ENCODE measurements at regions not wholly inside any gene's neighbourhood (a gene's known extent, or its start where the extent isn't known, plus 50 kb on each side); places are given as distances from the start of the nearest gene placed in this dataset.
"Not testable (repeated sequence)": the region's sequence is repeated elsewhere in the genome, so short reads cannot be mapped to it uniquely, and the experiment has no call there.

DNA sequence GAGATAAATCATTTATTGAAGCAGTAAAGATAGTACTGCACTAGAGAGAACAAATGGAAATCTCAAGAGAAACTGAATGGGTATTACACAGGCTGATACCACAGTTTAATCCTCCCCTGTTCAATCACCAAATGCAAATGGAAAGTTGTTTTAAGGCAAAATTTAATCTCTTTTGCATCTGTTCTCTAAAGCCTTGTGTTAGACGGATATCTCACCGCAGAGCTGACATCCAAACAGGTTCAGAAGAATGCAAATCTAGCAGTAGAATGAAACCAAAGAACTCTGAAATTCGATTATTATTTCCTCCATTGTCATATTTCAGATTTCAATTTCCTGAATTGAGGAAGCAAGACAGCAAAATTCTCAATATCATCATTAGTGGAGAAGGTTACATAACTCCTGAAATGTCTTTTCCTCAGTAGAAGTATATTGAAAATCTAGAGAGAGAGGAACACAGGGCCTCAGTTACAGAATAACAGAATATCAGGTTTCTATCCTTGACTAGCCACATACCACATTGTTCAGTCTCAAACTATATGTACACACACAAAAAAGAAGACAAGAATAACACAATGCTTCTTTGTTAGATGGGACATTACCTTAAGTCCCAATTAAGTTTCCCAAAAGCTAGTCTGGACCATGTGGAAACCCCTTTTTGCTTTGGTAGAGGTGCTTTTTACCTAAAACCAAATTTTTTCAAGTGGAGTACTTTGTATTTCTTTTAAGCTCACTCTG is 94.1 kb upstream of the BANK1 start:
- H2AFZ ChIP-seq (ENCODE audit: low read length): no peak overlapping the region
- TF ChIP-seq, protein P1, sequence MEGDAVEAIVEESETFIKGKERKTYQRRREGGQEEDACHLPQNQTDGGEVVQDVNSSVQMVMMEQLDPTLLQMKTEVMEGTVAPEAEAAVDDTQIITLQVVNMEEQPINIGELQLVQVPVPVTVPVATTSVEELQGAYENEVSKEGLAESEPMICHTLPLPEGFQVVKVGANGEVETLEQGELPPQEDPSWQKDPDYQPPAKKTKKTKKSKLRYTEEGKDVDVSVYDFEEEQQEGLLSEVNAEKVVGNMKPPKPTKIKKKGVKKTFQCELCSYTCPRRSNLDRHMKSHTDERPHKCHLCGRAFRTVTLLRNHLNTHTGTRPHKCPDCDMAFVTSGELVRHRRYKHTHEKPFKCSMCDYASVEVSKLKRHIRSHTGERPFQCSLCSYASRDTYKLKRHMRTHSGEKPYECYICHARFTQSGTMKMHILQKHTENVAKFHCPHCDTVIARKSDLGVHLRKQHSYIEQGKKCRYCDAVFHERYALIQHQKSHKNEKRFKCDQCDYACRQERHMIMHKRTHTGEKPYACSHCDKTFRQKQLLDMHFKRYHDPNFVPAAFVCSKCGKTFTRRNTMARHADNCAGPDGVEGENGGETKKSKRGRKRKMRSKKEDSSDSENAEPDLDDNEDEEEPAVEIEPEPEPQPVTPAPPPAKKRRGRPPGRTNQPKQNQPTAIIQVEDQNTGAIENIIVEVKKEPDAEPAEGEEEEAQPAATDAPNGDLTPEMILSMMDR (IDR thresholded peaks at IDR 0.05; ENCODE audit: extremely low read depth, low read depth, low read length): no peak
- no peaks in the 10 kb centered on the region for H3K27me3 ChIP-seq (ENCODE audit: insufficient read depth, low read length)
- no peak overlapping the region for H3K4me2 ChIP-seq (ENCODE audit: insufficient read depth, low read length)
- DNase-seq (ENCODE audit: insufficient read length, low spot score, missing footprints): no peak
- no peaks in the 10 kb centered on the region for H3K9me3 ChIP-seq (ENCODE audit: low read depth, low read length)
- H3K79me2 ChIP-seq (ENCODE audit: insufficient read depth, low read length): no peaks in the 10 kb centered on the region
- no peaks in the 10 kb centered on the region for H4K20me1 ChIP-seq (ENCODE audit: insufficient read depth, low read length)
- H3K4me1 ChIP-seq (ENCODE audit: insufficient read depth, low read length): no peaks in the 10 kb centered on the region
- H3K36me3 ChIP-seq (ENCODE audit: insufficient read depth, low read length): no peaks in the 10 kb centered on the region
- no peak overlapping the region for H3K4me3 ChIP-seq (ENCODE audit: insufficient read depth, low read length)
- H3K27ac ChIP-seq (ENCODE audit: low read depth, low read length): no peak overlapping the region

DNA sequence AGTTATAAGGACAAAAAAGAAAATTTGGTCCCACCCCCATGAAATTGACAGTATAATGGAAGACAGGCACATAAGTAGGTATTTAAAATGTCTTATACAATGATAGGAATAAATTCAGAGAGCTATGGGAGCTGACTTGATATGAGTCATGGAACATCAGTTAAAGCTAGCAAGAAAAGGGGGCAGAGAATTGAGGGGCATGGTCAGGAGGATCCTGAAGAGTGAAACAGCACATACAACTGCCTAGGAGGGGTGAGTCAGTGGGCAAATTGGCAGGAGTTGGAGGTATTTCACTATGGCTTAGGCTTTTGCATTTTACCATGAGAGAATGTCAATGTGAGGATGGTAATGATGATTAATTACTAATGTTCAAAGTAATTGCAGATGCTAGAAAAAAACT is 95.4 kb upstream of the BANK1 start:
- Histone ChIP-seq H3K79me2 (ENCODE audit: insufficient read depth, low read length) (no peaks in the 10 kb centered on the region), H3K4me2 (ENCODE audit: insufficient read depth, low read length) (no peak overlapping the region), H3K27me3 (ENCODE audit: insufficient read depth, low read length) (no peaks in the 10 kb centered on the region), H3K4me3 (ENCODE audit: insufficient read depth, low read length) (no peak overlapping the region), H3K9me3 (ENCODE audit: low read depth, low read length) (no peaks in the 10 kb centered on the region), H2AFZ (ENCODE audit: low read length) (no peak overlapping the region), H3K36me3 (ENCODE audit: insufficient read depth, low read length) (no peaks in the 10 kb centered on the region), H3K4me1 (ENCODE audit: insufficient read depth, low read length) (no peaks in the 10 kb centered on the region), H3K27ac (ENCODE audit: low read depth, low read length) (no peak overlapping the region), H4K20me1 (ENCODE audit: insufficient read depth, low read length) (no peaks in the 10 kb centered on the region)
- TF ChIP-seq, protein P1 (IDR thresholded peaks at IDR 0.05; ENCODE audit: extremely low read depth, low read depth, low read length): no peak
- DNase-seq (ENCODE audit: insufficient read length, low spot score, missing footprints): no peak

DNA sequence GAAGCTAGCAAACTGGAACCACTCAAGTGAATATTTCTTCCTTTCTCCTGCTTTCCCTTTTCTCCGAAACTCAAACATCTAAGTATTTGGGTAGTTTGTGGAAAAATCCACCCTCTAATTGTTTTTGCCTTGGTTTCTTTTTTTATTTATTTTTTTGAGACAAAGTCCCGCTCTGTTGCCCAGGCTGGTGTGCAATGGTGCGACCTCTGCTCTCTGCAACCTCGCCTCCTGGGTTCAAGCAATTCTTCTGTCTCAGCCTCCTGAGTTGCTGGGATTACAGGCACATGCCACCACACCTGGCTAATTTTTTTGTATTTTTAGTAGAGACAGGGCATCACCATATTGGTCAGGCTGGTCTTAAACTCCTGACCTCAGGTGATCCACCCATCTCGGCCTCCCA is 96.1 kb upstream of the BANK1 start:
- H3K27ac ChIP-seq (ENCODE audit: low read depth, low read length); H2AFZ ChIP-seq (ENCODE audit: low read length): not testable (repeated sequence)

DNA sequence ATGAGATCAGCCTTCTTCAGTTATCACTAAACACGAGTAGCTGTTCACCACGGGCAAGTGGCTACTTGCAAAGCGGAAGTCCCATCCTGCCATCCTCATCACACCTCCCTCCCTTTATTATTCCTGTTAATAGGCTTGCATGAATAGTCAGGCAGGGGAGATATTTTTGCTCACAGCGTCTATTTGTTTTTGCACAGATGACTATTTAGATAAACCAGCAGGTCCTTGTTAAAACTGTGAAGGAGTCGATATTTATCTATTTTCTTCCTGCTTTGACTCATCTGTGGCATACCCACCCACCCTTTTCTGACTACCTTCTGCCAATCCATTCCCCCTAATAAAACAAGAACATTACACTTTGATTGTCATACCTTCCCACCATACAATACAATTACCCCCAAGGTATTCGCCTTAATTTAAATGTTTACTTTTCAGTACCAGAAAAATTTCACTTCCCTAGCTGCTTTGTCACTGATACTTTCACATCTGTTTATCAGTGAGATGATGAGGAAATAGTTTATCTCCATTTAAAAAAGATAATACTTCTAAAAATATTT is 96.6 kb upstream of the BANK1 start:
- no peak overlapping the region for H3K27ac ChIP-seq (ENCODE audit: low read depth, low read length)
- H3K4me1 ChIP-seq (ENCODE audit: insufficient read depth, low read length): no peaks in the 10 kb centered on the region
- H4K20me1 ChIP-seq (ENCODE audit: insufficient read depth, low read length): no peaks in the 10 kb centered on the region
- no peak overlapping the region for H2AFZ ChIP-seq (ENCODE audit: low read length)
- TF ChIP-seq, protein P1 (IDR thresholded peaks at IDR 0.05; ENCODE audit: extremely low read depth, low read depth, low read length): no peak
- no peaks in the 10 kb centered on the region for H3K9me3 ChIP-seq (ENCODE audit: low read depth, low read length)
- H3K4me2 ChIP-seq (ENCODE audit: insufficient read depth, low read length): no peak overlapping the region
- H3K79me2 ChIP-seq (ENCODE audit: insufficient read depth, low read length): no peaks in the 10 kb centered on the region
- no peak overlapping the region for H3K4me3 ChIP-seq (ENCODE audit: insufficient read depth, low read length)
- no peak for DNase-seq (ENCODE audit: insufficient read length, low spot score, missing footprints)
- no peaks in the 10 kb centered on the region for H3K27me3 ChIP-seq (ENCODE audit: insufficient read depth, low read length)
- no peaks in the 10 kb centered on the region for H3K36me3 ChIP-seq (ENCODE audit: insufficient read depth, low read length)

More for the DNA sequence above, 96.1 kb upstream of the BANK1 start:
- not testable (repeated sequence) for H3K4me2 ChIP-seq (ENCODE audit: insufficient read depth, low read length); H3K27me3 ChIP-seq (ENCODE audit: insufficient read depth, low read length); H3K9me3 ChIP-seq (ENCODE audit: low read depth, low read length); H3K4me3 ChIP-seq (ENCODE audit: insufficient read depth, low read length); DNase-seq (ENCODE audit: insufficient read length, low spot score, missing footprints); H3K4me1 ChIP-seq (ENCODE audit: insufficient read depth, low read length); H3K36me3 ChIP-seq (ENCODE audit: insufficient read depth, low read length); H3K79me2 ChIP-seq (ENCODE audit: insufficient read depth, low read length); H4K20me1 ChIP-seq (ENCODE audit: insufficient read depth, low read length)
